Astrocyte (in vitro differentiated cells and primary cell): ENCODE measurements at regions not wholly inside any gene's neighbourhood (a gene's known extent, or its start where the extent isn't known, plus 50 kb on each side); places are given as distances from the start of the nearest gene placed in this dataset.

Experiments
- EZH2 ChIP-seq: IDR thresholded peaks from 2 replicates; pipeline ENCODE4 v1.6.1; 2012; ENCODE audit warnings: mild to moderate bottlenecking, low read length, inconsistent platforms; ENCODE audit not compliant: insufficient read depth
- TF ChIP-seq, protein P1 (sequence below): IDR thresholded peaks from 2 replicates; pipeline ENCODE4 v1.5.1; 2011; ENCODE audit warnings: low read depth, mild to moderate bottlenecking, inconsistent platforms, low read length, moderate library complexity; ENCODE audit not compliant: insufficient read depth

- TF ChIP-seq, protein P1, sequence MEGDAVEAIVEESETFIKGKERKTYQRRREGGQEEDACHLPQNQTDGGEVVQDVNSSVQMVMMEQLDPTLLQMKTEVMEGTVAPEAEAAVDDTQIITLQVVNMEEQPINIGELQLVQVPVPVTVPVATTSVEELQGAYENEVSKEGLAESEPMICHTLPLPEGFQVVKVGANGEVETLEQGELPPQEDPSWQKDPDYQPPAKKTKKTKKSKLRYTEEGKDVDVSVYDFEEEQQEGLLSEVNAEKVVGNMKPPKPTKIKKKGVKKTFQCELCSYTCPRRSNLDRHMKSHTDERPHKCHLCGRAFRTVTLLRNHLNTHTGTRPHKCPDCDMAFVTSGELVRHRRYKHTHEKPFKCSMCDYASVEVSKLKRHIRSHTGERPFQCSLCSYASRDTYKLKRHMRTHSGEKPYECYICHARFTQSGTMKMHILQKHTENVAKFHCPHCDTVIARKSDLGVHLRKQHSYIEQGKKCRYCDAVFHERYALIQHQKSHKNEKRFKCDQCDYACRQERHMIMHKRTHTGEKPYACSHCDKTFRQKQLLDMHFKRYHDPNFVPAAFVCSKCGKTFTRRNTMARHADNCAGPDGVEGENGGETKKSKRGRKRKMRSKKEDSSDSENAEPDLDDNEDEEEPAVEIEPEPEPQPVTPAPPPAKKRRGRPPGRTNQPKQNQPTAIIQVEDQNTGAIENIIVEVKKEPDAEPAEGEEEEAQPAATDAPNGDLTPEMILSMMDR: no peak
- no peak for TF ChIP-seq EZH2
Observed at GRCh38 chr5:28917631-28918030, 1879.2 kb upstream of the CDH9 start.
